Left lobe of liver (tissue), 2 donors: ENCODE measurements at regions not wholly inside any gene's neighbourhood (a gene's known extent, or its start where the extent isn't known, plus 50 kb on each side); places are given as distances from the start of the nearest gene placed in this dataset.

Source experiments
- ATAC-seq: fragments of 200-7000 bp; cut with Tn5 transposase; one replicate; pipeline ENCODE4 v1.9.1; 2020; ENCODE audit warnings: mild to moderate bottlenecking, moderate library complexity
- DNase-seq: peaks from one replicate; pipeline ENCODE4 v3.0.0-alpha.2; 2020; ENCODE audit warnings: low spot score
- donor health status: DM: no; HTN: no; CAD: no; lungs with moderate emphysema.
- donor health status: DM: no; HTN: yes; CAD: no.

GRCh38 chr22:48047722-48048500 lies 1285.5 kb downstream of the TBC1D22A start:
- DNase-seq (no peak), ATAC-seq (no peak)

DNA sequence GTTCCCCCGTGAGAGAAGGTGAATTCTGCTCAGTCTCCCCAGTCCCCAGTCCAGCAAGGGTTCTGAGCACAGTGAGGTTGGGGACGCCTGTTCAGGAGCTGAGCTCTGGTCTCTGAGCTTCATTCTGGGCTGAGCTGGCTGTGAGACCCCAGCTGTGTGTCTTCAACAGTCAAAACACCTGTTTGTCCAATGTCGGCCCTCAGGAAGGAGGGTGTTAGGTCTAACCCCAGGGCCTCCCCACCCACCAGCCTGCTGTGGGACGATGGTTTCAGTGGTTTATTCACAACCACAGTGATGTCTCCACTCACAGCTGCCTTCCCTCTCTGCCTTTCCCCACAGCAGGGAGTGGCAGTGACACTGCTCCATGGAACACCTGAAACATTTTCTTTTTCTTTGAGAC lies 1282.9 kb downstream of the TBC1D22A start:
- no peak for DNase-seq
- no peak for ATAC-seq

- no peak for ATAC-seq
- no peak for DNase-seq
Measured at GRCh38 chr22:48044487-48045060, 1282.1 kb downstream of the TBC1D22A start.

- DNase-seq (no peak), ATAC-seq (no peak)
Measured at GRCh38 chr22:48043581-48043980, 1281.1 kb downstream of the TBC1D22A start.

GRCh38 chr22:48042621-48043395 lies 1280.4 kb downstream of the TBC1D22A start:
- no peak for ATAC-seq
- DNase-seq: no peak

GRCh38 chr22:48039326-48039725 lies 1276.9 kb downstream of the TBC1D22A start:
- DNase-seq: no peak
- no peak for ATAC-seq

- ATAC-seq (no peak), DNase-seq (no peak)
Measured at GRCh38 chr22:48037618-48038017, 1275.2 kb downstream of the TBC1D22A start.

DNA sequence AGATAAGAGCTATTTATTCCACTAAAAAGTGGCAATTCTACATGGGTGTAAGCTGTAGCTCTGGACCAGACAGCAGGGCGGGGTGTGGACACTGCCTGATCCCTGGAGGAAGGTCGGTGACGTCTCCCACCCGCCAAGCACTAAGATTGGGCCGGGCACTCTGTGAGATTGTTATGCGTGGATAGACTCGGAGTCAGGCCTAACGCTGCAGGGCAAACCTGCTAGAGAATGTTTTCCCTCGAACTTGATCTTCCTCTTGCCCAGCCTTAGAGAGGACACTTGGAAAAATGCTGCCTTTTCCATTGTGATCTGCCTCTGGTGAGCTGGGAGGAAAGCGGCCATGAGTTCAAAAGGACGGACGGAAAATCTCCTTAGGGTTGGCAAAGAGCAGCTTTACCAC lies 1273.4 kb downstream of the TBC1D22A start:
- DNase-seq (no peak), ATAC-seq (no peak)

DNA sequence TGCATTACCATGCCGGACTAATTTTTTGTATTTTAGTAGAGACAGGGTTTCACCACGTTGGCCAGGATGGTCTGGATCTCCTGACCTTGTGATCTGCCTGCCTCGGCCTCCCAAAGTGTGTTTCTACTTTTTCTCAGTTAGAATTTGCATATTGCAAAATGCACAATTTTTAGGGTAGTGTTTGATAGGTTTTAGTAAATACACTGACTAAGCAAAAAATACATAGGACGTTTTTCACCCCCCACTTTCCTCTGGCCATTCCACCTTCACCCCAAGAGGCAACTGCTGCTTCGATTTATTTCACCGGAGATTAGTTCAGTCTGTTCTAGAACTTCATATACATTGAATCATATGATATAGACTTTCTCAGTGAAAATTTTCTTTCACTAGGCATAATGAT lies 1269.1 kb downstream of the TBC1D22A start:
- DNase-seq: no peak
- no peak for ATAC-seq

DNA sequence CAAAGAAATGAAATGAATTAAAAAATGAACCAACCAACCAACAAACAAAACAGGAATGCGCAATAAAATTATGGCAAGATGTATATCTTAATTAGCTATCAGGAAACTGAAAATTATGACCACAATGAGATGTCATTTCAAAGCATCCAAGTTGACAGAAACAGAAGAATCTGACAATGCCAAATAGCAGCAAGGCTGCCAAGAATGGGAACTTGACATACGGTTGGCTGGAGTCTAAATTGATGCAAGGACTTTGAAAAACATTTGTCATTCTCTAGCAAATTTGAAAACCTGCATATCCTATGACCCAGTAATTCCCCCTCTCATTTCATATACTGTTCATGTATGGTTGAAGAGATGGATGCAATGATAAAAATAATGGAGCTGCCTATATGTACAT lies 1262.6 kb downstream of the TBC1D22A start:
- no peak for ATAC-seq
- DNase-seq: no peak

DNA sequence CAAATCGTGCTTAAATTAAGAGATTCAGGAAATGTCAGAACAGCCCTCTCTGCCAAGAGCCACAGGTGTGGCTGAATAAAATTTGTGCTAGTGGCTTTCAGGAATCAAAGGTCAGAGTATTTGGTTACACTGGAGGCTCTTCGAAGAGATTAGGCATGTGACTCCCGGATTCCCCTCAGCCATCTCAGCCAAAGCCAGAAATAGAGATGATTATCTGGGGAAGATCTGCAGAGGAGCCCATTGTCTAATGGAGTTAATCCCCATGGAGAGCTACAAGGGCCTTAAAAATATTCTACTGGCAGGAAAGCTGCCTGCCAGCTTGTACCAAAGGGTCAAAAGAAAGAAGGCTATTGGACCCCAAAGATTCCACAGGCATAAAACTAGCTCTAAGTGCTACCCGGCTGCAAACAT lies 1259.5 kb downstream of the TBC1D22A start:
- DNase-seq: no peak
- no peak for ATAC-seq

DNA sequence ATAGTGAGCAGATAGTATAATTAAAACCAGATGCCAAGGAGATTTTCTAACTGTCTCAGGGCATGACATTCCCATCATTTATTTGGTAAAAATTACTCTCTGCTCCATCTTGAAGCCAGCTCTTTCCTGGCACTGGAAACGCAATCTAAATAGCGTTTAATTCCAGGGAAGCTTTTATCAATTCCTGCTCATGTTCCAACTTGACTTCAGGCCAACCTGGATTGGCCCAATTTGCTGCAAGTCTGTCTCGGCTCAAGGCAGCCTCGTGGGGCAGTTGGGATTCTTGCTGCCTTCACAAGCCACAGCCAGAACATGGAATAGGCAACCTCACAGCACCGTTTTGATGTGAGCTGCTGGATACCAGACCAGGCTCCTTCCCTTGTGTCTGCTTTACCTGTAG lies 1255.9 kb downstream of the TBC1D22A start:
- DNase-seq: no peak
- no peak for ATAC-seq

DNA sequence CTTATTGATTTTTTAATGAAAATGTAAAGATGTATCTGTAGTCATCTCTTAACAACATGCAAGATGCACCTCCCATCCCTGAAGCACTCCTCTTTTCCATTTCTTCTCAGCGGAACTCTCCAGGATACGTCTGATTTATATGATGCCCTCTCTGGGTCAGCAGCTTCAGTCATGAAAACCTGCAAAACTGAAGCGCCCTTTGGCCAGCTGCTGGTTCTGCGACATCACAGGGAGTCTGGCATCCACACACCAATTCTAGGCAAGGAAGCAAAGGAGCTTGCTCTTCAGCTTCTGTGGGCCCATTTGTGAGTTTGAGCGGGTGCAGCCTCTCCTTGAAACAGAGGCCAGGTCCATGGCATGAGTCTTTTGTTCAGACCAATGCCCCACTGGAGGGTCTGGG lies 1253.3 kb downstream of the TBC1D22A start:
- ATAC-seq (no peak), DNase-seq (no peak)

DNA sequence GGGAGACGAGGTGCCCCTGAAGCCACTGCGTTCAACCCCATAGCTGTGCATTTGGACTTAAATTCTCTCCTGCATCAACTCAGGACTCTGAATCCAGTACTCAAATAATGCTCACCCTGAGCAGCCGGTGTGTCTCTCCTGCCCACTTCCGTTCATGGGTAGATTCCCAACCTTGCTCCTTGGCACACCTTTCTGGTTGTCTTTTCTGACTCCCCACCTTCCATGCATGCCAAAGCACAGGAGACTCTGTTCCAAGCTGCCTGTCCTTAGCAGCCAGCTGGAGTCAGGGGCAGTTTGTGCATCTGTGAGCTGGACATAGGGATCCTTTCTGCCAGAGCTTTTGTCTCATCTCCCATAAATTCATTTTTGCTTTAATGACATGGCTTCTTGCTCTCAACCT lies 1242.5 kb downstream of the TBC1D22A start:
- ATAC-seq (no peak), DNase-seq (no peak)

GRCh38 chr22:48004038-48004437 lies 1241.6 kb downstream of the TBC1D22A start:
- DNase-seq: no peak
- ATAC-seq: no peak

GRCh38 chr22:48001101-48001500 lies 1238.7 kb downstream of the TBC1D22A start:
- no peak for DNase-seq

GRCh38 chr22:47997612-47998011 lies 1235.2 kb downstream of the TBC1D22A start:
- DNase-seq (no peak), ATAC-seq (no peak)

More at GRCh38 chr22:48001101-48001500, 1238.7 kb downstream of the TBC1D22A start:
- ATAC-seq: no peak

DNA sequence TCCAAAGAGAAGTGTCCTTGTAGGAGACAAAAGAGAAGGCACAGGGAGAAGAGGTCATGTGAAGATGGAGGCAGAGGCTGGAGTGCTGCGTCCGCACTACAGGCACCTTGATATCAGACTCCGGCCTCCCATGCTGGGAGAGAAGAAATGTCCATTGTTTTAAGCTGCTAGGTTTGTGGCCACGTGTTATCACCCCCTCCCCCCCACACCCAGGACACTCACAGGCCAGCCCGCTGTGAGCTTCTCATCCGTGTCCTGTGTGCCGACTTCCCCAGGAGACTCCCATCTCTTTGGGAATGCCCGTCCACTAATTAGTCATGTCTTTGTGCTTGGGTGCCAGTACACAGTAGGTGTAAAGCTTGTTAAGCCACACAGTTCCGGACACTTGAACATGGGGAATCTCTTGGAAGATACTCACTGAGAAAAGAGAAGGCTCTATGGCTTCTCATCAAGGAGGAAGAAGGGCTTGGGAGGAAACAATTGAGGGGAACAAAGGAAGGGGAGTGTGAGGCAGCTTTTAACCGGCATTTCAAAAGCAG lies 1234.7 kb downstream of the TBC1D22A start:
- DNase-seq: no peak
- ATAC-seq: no peak

DNA sequence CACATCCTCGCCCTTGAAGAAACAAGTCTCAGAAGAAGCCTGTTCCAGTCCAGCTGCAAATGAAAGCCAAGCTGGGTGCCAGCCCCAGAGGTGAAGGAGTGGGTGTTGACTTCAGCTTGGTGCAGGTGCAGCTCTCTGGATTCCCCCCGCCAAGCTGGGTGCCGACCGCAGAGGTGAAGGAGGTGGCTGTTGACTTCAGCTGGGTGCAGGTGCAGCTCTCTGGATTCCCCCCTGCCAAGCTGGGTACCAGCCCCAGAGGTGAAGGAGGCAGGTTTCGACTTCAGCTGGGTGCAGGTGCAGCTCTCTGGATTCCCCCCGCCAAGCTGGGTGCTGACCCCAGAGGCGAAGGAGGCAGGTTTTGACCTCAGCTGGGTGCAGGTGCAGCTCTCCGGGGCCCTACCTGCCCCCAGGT lies 1234.0 kb downstream of the TBC1D22A start:
- ATAC-seq (no peak), DNase-seq (no peak)

DNA sequence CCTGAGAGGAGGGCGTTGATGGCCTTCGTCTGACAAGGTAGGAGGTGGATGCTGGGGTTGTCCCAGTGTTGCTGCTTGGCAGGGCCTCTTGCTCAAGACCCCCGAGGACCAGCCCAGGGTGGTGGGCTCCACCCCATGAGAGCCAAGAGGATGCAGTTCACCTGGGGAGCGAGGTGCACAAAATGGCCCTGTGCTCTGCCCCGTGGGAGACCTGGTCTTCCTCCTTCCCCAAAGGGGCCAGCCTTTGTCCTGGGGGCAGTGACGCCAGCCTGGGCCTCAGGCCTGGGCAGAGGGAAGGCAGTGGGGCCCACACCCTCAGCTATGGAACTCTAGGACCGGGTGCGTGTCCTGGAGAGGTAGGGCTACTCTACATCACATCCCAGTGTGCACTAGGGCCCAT lies 1233.3 kb downstream of the TBC1D22A start:
- no peak for ATAC-seq

GRCh38 chr22:47995264-47995627 lies 1232.8 kb downstream of the TBC1D22A start:
- DNase-seq: no peak
- ATAC-seq: no peak

More for the DNA sequence above, 1233.3 kb downstream of the TBC1D22A start:
- no peak for DNase-seq
